DND-41 (cell line): ENCODE measurements at regions not wholly inside any gene's neighbourhood (a gene's known extent, or its start where the extent isn't known, plus 50 kb on each side); places are given as distances from the start of the nearest gene placed in this dataset.

Experiments
- EZH2 ChIP-seq: IDR thresholded peaks from 3 replicates; pipeline ENCODE4 v1.6.1; 2012; ENCODE audit warnings: borderline replicate concordance, low read depth, mild to moderate bottlenecking, moderate library complexity, low read length, inconsistent platforms; ENCODE audit not compliant: severe bottlenecking
- TF ChIP-seq, protein P1 (sequence below): IDR thresholded peaks from 2 replicates; pipeline ENCODE4 v1.5.1; 2012; ENCODE audit warnings: borderline replicate concordance, low read length, moderate library complexity, mild to moderate bottlenecking; ENCODE audit not compliant: poor library complexity, severe bottlenecking; ENCODE audit errors: extremely low read depth

DNA sequence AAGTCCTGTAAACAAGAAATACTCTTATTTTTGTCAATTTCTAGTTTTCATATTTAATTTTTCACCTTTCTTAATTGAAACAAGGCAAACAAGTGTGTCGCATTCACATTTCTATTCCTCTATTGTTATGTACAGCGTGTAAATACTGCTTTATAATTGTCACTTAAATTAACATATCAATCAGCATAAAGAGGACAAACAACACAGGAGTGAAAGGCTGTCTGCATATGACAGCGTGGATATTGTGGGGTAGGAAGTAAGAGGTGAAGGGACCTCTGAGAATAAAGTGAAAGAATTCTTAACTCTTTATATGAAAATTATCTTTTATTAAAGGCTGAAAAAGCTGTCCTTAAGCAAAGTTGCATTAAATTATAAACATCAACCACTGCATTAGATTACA lies 797.9 kb upstream of the COBL start:
- TF ChIP-seq EZH2 = no peak
- TF ChIP-seq, protein P1, sequence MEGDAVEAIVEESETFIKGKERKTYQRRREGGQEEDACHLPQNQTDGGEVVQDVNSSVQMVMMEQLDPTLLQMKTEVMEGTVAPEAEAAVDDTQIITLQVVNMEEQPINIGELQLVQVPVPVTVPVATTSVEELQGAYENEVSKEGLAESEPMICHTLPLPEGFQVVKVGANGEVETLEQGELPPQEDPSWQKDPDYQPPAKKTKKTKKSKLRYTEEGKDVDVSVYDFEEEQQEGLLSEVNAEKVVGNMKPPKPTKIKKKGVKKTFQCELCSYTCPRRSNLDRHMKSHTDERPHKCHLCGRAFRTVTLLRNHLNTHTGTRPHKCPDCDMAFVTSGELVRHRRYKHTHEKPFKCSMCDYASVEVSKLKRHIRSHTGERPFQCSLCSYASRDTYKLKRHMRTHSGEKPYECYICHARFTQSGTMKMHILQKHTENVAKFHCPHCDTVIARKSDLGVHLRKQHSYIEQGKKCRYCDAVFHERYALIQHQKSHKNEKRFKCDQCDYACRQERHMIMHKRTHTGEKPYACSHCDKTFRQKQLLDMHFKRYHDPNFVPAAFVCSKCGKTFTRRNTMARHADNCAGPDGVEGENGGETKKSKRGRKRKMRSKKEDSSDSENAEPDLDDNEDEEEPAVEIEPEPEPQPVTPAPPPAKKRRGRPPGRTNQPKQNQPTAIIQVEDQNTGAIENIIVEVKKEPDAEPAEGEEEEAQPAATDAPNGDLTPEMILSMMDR = no peak
